ENCODE measurements at regions not wholly inside any gene's neighbourhood (a gene's known extent, or its start where the extent isn't known, plus 50 kb on each side); places are given as distances from the start of the nearest gene placed in this dataset.

DNA sequence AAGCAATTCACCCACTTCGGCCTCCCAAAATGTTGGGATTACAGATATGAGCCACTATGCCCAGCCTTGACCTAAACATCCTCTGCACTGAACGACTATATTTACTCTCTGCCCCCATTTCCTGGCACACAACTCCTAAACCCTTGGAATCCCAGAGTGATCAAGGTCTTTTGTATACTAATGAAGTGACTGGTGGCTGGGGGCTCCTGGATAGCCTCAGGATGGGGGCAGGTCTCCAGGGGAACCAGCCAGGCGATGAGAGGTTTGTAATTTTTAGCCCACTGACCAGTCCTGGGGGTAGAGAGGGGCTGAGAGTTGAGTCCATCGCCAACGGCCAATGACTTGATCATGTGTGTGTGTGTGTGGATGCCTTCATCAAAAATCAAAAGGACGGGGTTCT is 71.1 kb downstream of the FAM50B start:
- no peak for TF ChIP-seq POLR2AphosphoS5 (IDR thresholded peaks at IDR 0.05; ENCODE audit: borderline replicate concordance, low read depth, low read length)
- TF ChIP-seq EZH2 (IDR thresholded peaks at IDR 0.05): no peak

All from SK-N-MC (cell line).